ENCODE measurements at regions not wholly inside any gene's neighbourhood (a gene's known extent, or its start where the extent isn't known, plus 50 kb on each side); places are given as distances from the start of the nearest gene placed in this dataset.

DNA sequence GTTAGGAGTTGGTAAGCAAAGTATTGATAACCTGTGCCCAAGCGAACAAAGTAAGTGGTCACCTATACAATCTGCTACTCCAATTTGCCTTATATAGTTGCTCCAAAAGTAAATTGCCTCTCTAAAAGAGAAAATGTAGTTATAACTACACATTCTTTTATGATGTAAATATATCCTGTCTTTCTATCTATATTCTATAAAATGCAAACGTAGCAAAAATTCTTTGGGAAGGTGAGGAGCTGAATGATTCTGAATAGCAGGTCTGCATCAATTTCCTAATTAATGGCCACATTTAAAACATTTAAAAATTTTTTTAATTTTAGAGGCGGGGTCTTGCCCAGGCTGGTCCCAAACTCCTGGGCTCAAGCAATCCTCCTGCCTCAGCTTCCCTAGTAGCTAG is 64.2 kb upstream of the ASIP start:
- H3K27ac ChIP-seq (replicated peaks) = no peak overlapping the region
- no peak overlapping the region for H3K4me3 ChIP-seq (replicated peaks; ENCODE audit: insufficient read depth, low read length)
- no peaks in the 10 kb centered on the region for H3K27me3 ChIP-seq (ENCODE audit: insufficient read depth, poor library complexity, severe bottlenecking)
- no peak for DNase-seq (ENCODE audit: low read depth in 1 of 2, low spot score in 1 of 2)
- TF ChIP-seq REST (IDR thresholded peaks at IDR 0.05; ENCODE audit: insufficient replicate concordance, low read depth) (no peak), GABPA (IDR thresholded peaks at IDR 0.05; ENCODE audit: low read depth) (no peak), POLR2AphosphoS5 (IDR thresholded peaks at IDR 0.05; ENCODE audit: low read depth) (no peak), SPI1 (IDR thresholded peaks at IDR 0.05; ENCODE audit: borderline replicate concordance, low read depth) (no peak)
- TF ChIP-seq, protein P1, sequence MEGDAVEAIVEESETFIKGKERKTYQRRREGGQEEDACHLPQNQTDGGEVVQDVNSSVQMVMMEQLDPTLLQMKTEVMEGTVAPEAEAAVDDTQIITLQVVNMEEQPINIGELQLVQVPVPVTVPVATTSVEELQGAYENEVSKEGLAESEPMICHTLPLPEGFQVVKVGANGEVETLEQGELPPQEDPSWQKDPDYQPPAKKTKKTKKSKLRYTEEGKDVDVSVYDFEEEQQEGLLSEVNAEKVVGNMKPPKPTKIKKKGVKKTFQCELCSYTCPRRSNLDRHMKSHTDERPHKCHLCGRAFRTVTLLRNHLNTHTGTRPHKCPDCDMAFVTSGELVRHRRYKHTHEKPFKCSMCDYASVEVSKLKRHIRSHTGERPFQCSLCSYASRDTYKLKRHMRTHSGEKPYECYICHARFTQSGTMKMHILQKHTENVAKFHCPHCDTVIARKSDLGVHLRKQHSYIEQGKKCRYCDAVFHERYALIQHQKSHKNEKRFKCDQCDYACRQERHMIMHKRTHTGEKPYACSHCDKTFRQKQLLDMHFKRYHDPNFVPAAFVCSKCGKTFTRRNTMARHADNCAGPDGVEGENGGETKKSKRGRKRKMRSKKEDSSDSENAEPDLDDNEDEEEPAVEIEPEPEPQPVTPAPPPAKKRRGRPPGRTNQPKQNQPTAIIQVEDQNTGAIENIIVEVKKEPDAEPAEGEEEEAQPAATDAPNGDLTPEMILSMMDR (IDR thresholded peaks at IDR 0.05; ENCODE audit: insufficient read depth, low read length) = no peak

GRCh38 chr20:34179637-34180360 is 61.4 kb upstream of the ASIP start:
- no peak for DNase-seq (ENCODE audit: low read depth in 1 of 2, low spot score in 1 of 2)
- TF ChIP-seq, protein P1 (IDR thresholded peaks at IDR 0.05; ENCODE audit: insufficient read depth, low read length) = no peak
- TF ChIP-seq POLR2AphosphoS5 (IDR thresholded peaks at IDR 0.05; ENCODE audit: low read depth) (no peak), REST (IDR thresholded peaks at IDR 0.05; ENCODE audit: insufficient replicate concordance, low read depth) (no peak), SPI1 (IDR thresholded peaks at IDR 0.05; ENCODE audit: borderline replicate concordance, low read depth) (no peak), GABPA (IDR thresholded peaks at IDR 0.05; ENCODE audit: low read depth) (no peak)
- H3K27ac ChIP-seq (replicated peaks) = no peak overlapping the region
- H3K27me3 ChIP-seq (ENCODE audit: insufficient read depth, poor library complexity, severe bottlenecking) = no peaks in the 10 kb centered on the region
- H3K4me3 ChIP-seq (replicated peaks; ENCODE audit: insufficient read depth, low read length) = no peak overlapping the region

DNA sequence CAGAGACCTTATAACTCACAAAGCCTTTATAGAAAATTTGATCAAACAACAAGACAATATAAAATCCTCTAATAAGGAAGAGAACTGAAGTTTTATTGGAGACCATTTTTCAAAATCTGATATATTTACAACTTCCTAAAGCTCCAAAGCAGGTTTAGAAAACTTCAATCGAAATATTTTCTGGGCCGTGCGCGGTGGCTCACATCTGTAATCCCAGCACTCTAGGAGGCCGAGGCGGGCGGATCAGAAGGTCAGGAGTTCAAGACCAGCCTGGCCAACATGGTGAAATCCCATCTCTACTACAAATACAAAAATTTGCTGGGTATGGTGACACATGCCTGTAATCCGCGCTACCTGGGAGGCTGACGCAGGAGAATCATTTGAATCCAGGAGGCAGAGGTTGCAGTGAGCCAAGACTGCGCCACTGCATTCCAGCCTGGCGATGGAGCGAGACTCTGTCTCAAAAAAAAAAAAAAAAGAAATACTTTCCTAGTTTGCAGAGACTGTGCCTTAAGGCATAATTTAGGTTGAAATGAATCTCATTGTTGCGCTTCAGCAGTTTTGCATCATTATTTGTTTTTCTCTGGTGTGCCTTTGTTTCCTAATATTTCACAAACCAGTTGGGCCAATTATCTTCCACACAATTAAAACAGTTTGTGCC is 60.6 kb upstream of the ASIP start:
- Histone ChIP-seq H3K4me3 (replicated peaks; ENCODE audit: insufficient read depth, low read length) (no peak overlapping the region), H3K27ac (replicated peaks) (no peak overlapping the region), H3K27me3 (ENCODE audit: insufficient read depth, poor library complexity, severe bottlenecking) (no peaks in the 10 kb centered on the region)
- TF ChIP-seq GABPA (IDR thresholded peaks at IDR 0.05; ENCODE audit: low read depth) (no peak), POLR2AphosphoS5 (IDR thresholded peaks at IDR 0.05; ENCODE audit: low read depth) (no peak), SPI1 (IDR thresholded peaks at IDR 0.05; ENCODE audit: borderline replicate concordance, low read depth) (no peak), REST (IDR thresholded peaks at IDR 0.05; ENCODE audit: insufficient replicate concordance, low read depth) (no peak)
- TF ChIP-seq, protein P1 (IDR thresholded peaks at IDR 0.05; ENCODE audit: insufficient read depth, low read length) = no peak
- DNase-seq (ENCODE audit: low read depth in 1 of 2, low spot score in 1 of 2) = no peak
